Fibroblast of peridontal ligament (primary cell): ENCODE measurements at regions not wholly inside any gene's neighbourhood (a gene's known extent, or its start where the extent isn't known, plus 50 kb on each side); places are given as distances from the start of the nearest gene placed in this dataset.
"Not testable (repeated sequence)": the region's sequence is repeated elsewhere in the genome, so short reads cannot be mapped to it uniquely, and the experiment has no call there.

Experiments used
- DNase-seq: peaks from one replicate; pipeline ENCODE4 v3.0.0-alpha.2; 2010; ENCODE audit errors: extremely low read depth

DNA sequence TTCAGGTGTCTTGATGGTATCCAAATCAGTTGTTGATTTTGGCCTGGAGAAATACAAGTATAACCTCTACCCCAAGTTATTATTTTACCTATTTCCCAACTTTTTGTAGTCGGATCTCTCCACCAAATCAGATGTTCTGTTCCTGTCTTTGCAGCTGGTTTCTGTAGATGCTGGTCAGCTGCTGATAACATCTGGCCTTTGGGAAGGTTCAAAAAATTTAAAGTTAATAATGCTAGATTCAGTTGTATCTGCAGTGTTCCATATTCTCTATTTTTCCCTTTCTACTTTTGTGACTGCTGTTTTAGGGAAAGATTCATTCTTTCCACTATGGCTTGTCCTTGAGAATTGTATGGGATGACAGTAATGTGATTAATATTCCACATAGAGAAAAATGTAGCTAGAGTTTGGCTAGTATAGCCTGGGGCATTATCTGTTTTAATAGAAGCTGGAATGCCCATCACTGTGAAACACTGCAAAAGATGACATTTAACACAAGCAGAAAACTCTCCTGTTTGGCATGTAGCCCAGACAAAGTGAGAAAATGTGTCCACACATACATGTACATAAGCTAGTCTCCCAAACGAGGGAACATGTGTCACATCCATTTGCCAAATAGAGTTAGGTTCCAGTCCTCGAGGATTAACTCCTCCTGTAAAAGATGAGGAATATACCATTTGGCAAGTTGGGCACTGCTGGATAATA lies 99.2 kb downstream of the ZNF100 start:
- not testable (repeated sequence) for DNase-seq

DNA sequence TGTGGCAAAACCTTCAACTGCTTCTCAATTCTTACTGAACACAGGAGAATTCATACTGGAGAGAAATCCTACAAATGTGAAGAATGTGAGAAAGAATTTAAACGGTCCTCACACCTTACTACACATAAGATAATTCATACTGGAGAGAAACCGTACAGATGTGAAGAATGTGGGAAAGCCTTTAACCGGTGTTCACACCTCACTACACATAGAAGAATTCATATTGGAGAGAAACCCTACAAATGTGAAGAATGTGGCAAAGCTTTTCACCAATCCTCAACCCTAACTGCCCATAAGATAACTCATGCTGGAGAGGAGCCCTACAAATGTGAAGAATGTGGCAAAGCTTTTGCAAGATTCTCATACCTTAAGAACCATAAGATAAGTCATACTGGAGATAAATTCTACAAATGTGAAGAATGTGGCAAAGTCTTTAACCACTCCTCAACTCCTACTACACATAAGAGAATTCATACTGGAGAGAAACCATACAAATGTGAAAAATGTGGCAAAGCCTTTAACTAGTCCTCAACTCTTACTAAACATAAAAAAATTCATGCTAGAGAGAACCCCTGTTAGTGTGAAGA lies 111.7 kb downstream of the ZNF100 start:
- no peak for DNase-seq

DNA sequence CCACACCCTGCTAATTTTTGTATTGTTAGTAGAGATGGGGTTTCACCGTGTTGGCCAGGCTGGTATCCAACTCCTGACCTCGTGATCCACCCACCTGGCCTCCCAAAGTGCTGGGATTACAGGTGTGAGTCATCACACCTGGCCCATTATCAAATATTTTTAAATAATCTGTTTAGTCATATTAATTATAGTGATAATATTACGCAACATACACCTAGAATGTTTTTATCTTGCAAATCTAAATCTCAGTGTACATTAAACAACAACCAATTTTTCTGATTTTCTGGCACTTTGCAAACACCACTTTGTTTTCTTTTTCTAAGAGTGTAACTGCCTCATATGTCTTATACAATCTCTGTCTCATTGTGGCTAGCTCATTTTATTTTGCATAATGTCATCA lies 115.9 kb downstream of the ZNF100 start:
- not testable (repeated sequence) for DNase-seq

DNA sequence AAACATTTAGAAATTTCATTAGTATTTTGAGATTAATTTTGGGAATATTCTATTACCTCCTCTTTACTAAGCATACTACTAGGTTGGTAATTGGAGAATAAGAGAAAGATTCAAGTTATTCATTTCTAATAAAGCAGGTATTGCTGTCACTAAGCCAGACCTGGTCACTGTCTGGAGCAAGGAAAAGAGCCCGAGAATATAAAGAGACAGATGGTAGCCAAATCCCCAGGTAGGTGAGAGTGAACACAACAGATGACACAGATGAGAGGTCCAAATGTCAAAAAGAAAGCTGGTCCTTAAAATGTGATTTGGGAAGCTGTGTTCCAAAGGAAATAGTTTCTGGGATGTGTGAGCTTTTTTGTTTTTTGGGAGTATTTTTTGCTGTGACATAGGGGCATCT lies 128.6 kb downstream of the ZNF100 start:
- DNase-seq, result no peak

DNA sequence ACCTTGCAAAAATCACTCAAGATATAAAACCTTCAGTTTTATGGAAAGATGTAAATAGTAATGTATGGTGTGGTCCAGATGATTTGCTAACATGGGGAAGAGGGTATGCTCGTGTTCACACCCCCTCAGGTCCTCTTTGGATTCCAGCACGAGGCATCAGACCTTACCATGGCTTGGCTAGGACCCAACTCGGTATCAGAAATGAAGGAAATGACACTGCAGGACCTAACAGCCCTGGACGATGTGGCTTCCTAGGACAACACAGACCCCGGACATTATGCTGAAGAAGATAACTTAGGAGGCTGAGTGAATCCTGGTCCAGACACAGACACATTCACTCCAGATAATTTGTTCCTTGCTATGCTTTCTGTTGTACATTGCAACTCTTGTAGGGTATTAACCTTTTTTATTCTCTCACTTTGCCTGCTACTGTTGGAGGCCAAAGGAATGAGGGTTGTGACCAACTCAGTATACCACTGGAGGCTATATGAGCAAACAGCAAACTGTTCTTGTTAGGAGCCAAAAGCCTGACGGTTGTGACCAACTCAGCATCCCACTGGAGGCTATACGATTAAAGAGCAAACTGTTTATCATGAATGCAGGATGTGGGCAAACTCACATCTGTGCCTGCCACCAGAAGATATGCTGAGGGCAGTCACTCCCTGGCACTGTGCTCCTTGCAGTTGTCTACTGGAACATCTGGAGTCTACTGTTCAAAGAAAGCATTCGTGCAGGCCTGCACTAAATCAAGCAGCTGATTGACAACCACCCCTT lies 121.7 kb downstream of the ZNF429 start:
- DNase-seq, result no peak

GRCh38 chr19:21626091-21626490 lies 120.7 kb downstream of the ZNF429 start:
- DNase-seq, result no peak

DNA sequence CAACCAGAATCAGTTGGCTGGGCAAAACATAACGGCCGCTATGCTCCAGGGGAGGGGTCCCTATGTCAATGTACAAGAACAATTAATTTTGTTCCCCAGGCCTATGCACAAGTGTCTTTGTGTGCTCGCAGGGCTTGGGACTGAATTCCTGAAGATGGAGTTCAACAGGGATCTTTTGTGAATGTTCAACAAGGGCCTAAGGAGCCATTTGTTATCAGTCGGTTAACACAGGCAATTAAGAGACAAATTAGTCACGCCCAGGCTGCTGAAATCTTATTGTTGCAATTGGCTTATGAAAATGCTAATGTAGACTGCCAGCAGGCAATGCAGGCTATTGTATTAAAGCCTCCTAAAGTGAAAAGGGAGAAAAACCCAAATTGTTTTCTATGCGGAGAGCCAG lies 117.5 kb downstream of the ZNF429 start:
- no peak for DNase-seq

DNA sequence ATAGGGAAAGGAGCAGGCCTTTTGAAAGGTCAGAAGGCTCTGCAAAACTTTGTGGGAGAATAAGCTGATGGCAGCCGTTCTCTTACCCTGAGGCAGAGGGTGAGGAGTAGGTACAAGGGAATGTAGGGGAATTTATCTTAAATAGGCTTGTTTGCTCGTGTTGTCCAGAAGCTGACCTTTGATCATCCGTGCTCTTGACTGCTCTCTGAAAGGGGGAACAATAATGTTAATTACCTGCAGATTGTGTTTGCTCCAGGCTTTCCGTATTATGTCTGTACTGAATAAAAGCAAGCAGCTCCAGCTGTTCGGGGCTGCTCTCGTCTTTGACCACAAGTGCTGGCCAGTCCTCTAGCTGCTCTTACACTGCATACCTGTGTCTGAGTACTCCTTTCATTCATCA lies 116.3 kb downstream of the ZNF429 start:
- no peak for DNase-seq

- DNase-seq, result no peak
Measured at GRCh38 chr19:21617740-21618339, 112.4 kb downstream of the ZNF429 start.

DNA sequence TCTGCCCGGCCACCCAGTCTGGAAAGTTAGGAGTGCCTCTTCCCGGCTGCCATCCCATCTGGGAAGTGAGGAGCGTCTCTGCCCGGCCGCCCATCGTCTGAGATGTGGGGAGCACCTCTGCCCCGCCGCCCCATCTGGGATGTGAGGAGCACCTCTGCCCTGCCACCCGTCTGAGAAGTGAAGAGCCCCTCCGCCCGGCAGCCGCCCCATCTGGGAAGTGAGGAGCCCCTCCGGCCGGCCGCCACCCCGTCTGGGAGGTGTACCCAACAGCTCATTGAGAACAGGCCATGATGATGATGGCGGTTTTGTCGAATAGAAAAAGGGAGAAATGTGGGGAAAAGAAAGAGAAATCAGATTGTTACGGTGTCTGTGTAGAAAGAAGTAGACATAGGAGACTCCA lies 109.4 kb downstream of the ZNF429 start:
- not testable (repeated sequence) for DNase-seq

- not testable (repeated sequence) for DNase-seq
Measured at GRCh38 chr19:21613201-21613600, 107.8 kb downstream of the ZNF429 start.

DNA sequence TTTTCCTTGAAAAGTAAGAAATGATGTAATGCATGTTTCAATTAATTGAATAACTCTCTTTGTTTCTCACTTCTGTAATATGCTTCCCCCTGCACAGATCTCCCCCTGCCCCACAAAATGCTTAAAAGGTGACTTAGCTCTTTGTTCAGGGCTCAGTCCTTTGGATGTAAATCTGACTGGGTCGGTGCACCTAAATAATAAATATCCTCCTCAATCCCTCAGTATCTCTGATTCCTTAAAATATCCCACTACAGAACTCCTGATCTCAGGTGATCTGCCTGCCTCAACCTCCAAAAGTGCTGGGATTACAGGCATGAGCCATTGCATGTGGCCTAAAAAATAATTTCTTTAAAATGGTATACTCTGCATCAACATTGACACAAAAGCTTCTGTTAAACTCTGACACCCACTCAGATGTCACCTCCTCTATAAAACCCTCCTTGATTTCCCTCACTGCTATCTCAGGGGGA lies 107.0 kb downstream of the ZNF429 start:
- DNase-seq, result no peak

DNA sequence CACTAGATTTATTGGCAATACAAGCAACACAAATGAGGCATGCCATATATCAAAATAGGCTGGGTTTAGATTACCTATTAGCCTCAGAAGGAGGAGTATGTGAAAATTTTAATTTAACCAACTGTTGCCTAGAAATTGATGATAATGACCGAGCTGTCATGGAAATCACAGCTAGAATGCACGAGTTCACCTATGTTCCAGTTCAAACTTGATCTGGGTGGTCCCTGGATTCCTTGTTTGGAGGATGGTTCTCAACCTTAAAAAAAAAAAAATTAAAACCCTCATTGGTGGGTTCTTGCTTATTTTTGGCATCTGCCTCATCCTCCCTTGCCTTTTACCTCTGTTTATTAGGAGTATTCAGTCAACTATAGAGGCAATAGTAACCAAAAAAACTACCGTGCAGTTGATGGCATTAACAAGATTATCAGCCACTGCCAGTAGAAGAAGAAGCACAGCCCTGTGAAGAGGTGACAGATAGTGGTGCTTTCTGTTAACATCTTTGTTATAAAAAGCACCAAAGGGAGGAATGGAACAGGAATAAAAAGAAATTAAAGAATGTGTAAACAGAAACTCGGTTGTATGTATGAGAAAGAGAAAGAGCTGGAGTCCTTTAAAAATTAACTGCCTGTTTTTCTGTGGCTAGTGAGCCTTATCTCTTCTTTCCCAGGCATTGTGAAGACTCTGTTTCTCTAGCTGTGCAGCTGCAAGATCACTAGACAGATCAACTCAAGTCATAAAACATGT lies 106.4 kb downstream of the ZNF429 start:
- DNase-seq, result no peak

- DNase-seq, result no peak
Measured at GRCh38 chr19:21610787-21611186, 105.4 kb downstream of the ZNF429 start.

DNA sequence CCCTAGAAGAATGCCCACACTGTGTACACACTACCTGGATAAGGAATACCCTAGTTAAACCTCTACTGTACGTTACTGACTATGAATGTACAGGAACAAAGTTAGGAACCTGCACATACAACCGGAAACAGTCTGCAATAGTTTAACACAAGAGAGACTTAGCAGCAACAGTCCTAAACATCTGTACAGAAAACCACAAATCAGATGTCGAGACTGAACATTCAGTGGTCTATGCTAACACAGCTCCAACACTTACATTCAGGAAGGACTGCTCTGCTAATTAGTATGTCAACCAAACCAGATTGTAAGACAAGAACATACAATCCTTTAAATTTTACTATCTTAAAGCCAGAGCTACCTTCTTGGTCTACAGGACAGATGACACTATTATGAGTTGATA lies 104.9 kb downstream of the ZNF429 start:
- DNase-seq, result no peak

- DNase-seq, result no peak
Measured at GRCh38 chr19:21608571-21608970, 103.2 kb downstream of the ZNF429 start.

GRCh38 chr19:21607449-21607848 lies 102.0 kb downstream of the ZNF429 start:
- no peak for DNase-seq

GRCh38 chr19:21607011-21607410 lies 101.6 kb downstream of the ZNF429 start:
- DNase-seq, result not testable (repeated sequence)

- not testable (repeated sequence) for DNase-seq
Measured at GRCh38 chr19:21606326-21606725, 100.9 kb downstream of the ZNF429 start.

DNA sequence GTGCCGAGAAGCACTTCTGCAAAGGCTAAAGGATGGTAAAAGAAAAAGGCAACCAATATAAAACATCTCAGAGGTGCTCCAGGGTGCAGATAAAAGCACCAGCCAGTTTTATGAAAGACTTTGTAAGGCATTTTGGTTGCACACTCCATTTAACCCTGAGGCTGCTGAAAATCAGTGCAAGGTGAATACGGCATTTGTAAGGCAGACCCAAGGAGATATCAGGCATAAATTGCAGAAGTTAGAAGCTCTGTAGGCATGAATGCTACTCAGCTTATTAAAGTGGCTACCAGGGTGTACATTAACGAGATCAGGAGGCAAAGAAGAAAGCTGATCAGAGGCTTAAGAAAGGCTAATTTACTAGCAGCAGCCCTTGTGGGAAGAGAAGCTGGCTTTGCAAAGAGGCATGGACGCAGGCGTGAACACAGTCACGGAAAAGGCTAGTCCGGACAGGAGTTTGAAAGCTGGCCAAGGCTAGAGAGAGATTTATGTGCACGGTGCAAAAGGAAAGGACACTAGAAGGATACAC lies 99.6 kb downstream of the ZNF429 start:
- DNase-seq, result peak; percentile 2
